CD4-positive, alpha-beta T cell treated with Interleukin-2 at 100 ng/mL for 4 hours (primary cell): ENCODE measurements at regions not wholly inside any gene's neighbourhood (a gene's known extent, or its start where the extent isn't known, plus 50 kb on each side); places are given as distances from the start of the nearest gene placed in this dataset.

Experiments used
- DNase-seq: peaks from one replicate; pipeline ENCODE4 v3.0.0-alpha.2; 2020; ENCODE audit warnings: low spot score

DNA sequence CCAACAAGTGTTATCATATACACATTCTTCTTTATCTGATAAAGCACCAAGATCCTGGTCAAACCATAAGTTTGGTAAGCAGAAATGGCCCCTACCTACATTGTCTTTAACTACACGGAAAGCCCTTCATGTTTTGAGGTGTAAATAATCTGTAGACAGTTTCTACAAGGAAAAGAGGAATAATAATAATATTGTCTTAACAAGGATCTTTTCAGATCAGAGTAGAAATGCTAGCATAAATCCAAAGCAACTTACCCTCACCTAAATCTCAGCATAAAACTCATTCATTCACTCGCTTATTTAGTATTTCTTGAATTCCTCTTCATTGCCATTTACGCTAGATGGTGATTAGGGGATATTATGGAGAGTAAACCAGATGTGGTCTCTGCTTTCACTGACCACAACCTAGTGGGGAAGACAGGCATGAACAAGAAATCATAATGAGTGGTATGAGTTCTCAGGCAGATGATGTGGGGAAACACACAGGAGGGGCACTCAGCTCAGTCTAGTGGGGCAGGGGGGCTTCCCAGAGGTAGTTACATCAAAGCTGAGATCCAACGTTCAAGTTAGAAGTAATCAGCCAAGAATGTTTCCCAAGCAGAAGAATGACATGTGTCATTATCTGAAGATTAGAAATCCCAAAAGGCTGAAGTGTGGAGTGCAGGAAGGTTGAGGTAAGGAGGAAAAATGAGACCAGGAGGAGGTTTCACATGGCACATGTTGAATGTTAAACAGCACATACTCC is 65.4 kb upstream of the ZC3H12C start:
- DNase-seq = no peak

DNA sequence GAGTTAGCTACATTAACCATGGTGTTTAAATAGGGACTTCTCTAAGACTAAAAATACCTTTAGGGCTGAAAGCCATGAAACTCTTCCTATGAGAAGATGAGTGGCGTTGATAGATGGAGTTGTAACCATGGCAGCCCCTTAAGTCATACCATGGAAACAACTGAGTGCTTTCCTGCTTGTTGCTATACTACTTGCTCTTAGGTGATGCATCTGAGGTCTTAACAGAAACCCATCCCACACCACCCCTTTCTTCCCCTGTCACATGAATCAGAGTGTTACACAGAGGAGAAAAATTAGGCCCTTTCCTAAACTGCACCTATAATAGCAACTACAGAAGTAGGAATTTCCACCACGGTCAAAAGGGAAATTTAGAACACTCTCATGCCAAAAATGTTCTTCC is 64.3 kb upstream of the ZC3H12C start:
- no peak for DNase-seq

DNA sequence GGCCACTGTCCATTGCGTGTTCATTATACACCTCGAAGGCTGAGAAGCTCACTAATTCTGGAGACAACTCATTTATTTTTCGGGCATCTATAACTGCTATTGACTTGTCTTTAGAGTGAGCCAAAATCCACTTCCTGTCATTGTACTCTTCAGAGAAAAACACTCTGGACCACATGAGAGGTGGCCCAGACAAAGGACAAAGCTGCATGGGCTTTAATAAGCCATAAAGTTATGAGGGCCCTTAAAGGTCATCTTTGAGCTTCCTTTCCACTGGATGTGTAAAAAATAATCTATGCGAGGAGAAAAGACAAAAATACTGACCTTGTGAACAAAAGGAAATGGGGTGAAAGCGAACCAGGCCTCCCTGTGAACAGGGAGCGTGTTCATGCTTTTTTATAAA is 63.5 kb upstream of the ZC3H12C start:
- no peak for DNase-seq

DNA sequence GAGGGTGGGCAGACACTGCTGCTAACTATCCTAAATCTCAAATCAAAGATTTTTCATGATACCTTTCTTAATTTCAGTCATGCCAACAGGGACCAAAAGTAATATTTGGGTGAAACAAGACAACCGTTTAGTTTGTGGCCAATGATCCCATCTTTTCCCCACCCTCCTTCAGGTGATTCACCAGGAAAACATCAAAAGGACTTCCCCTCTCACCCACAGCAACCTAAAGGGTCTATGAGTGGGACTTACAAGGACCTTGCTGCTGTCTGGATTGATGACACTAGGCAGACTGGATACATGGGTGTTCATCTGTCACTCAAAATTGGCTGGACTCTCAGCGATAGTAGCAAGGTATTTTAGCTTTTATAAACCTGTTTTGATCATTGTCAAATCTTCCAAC is 62.0 kb upstream of the ZC3H12C start:
- no peak for DNase-seq

DNA sequence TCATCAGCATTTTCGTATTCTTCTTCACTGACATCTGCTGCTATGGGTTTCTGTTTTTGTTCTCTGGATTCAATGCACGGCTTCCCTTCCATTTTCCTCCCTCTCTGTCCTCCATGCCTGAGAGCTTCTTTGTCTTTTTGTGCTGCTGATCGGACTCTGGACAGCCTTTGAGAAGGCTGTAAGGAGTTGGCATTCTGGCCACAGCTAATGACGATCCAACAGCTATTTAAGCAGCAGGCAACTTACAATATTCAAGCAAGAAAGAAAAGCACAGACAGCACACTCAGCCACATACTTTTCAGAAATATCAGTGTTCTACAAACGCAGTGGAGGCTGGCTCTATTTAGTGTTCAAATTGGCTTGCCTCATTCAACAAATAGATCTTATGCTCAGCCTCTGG is 60.9 kb upstream of the ZC3H12C start:
- no peak for DNase-seq

DNA sequence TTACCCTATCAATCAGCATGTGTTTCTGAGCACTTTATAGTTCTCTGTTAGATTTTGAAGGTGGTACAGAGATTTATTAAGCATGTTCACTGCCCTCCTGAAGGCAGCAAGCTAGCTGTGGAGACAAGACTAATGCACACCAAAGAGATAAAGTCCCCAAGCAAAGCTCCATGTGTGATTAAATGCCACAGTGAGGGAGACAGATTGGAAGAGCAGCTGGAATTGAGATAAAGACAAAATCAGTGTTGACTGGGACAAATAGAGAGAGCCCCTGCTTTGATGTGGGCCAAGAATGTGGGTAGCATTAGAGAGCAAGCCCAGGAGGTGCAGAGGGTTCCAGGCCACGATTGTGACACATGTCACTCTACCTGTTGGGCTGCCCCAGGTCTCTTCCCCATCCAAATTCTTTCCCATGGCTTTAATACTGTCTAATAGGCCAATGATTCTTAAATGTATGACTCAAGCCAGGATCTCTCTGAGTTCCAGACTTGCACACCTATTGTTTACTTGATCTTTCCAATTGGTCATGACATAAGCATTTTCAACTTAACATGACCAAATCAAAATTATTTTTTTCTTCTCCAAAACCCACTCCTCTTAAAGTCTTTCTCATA is 60.1 kb upstream of the ZC3H12C start:
- DNase-seq = no peak

DNA sequence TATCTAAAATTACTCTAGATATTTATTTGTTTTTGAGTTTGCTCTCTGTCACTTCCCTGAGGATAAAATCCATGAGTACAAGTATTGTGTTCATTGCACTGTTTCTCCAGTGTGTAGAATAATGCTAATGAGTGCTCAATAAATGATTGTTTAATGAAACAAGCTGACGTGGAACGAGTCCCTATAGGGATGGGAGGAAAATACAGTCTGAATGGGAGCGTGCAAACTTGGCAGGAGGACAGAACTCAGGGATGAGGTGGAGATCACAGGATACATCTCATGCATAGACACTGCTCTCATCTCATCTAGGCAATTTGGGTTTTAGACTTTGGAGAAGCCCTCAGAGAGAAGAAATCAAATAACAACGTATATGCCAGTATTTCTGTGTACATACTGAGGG is 58.4 kb upstream of the ZC3H12C start:
- no peak for DNase-seq

DNA sequence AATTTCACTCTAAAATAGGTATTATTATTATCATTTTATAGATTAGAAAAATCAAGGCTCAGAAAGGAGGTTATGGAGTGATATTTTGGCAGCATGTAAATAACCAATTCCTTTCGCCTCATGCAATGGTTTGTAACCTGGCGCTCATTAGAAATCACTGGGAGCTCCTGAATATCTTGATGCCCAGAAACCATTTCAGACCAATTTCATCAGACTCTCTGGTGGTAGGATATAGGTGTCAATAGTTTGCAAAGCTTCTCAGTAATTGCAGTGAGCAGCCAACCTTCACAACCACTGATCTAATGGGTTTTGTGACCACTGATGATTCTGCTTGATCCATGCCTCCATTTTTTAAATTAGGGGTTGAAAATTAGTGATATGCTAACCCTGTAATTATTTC is 57.8 kb upstream of the ZC3H12C start:
- DNase-seq = no peak

DNA sequence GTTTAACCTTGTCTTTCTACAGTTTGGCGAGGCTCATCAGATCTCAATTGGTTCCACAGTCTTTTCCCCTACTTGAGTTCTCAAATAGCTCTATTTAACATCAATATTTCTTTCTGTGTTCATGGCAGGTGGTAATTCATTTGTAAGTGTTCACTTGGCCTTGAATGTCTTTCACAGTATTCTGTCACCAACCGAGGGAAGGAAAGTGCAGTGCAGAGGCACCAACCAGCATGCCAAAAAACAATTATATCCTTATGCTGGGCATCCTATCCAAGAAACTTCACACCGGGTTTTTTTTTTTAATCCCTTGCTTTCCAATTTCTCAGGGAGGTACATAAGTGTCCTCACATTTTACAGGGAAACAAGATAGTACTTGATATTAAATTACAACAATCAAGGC is 55.0 kb upstream of the ZC3H12C start:
- DNase-seq = no peak
